ENCODE measurements at regions not wholly inside any gene's neighbourhood (a gene's known extent, or its start where the extent isn't known, plus 50 kb on each side); places are given as distances from the start of the nearest gene placed in this dataset.

GRCh38 chr15:96524676-96525417 is 194.3 kb downstream of the NR2F2 start:
- no peak for DNase-seq (ENCODE audit: low read depth)

- no peak for DNase-seq (ENCODE audit: low read depth)
Measured at GRCh38 chr15:96535148-96535547, 204.6 kb downstream of the NR2F2 start.

DNA sequence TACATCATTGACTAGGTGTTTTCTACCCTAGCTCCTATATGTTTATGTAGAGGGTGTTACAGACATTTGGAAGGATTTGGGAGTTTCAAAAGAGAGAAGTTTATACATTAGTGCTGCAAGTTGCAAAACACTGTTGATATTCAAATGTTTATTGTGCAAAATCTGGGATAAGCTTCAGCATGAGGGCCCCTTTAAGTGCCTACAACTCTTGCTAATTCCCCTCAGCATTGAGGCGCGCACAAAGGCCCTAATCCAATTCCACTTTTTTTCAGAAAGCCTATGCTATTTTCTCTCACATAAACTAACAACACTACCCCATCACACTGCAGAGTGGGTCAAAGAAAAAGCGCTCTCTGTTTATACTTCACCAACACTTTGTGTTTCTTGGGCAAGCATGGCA is 208.0 kb downstream of the NR2F2 start:
- no peak for DNase-seq (ENCODE audit: low read depth)

DNA sequence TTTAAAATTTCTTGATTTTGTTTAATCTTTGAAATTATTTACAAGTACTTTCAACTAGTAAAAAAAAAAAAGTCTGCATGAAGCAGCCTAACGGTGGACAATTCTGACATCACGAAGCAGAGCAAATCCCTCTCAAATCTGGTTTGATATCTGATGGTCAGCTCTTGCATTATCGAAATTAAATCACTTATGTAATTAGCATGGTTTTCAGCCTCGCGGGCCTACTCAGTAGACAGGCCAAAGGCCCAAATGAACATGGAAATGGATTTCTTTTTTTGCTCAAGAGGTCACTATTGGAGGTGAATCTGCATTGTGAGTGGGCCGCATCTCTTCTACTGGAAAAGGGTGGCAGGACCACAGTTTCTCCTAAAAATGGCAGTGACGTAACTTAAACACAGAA is 209.8 kb downstream of the NR2F2 start:
- DNase-seq (ENCODE audit: low read depth): no peak

GRCh38 chr15:96542130-96542770 is 211.8 kb downstream of the NR2F2 start:
- no peak for DNase-seq (ENCODE audit: low read depth)

- DNase-seq (ENCODE audit: low read depth): no peak
Measured at GRCh38 chr15:96544162-96544756, 213.8 kb downstream of the NR2F2 start.

DNA sequence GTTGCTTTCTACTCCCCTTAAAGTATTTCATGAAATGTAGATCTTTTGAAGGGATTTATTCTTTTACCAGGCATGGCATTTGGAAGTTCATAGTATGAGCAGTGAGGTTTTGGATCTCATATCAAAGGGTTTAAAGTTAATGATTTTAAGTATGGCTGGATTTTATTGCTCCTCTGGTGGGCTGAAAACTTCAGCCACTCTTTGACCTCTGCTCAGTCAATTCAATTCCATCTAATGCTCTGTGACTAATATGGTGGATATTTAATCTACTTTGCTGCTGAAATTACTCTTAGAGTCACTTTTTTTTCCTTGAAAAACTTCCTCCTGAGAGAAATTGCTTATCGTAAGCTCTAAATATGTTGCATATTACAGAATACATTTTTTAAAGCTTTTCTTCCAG is 218.6 kb downstream of the NR2F2 start:
- no peak for DNase-seq (ENCODE audit: low read depth)

DNA sequence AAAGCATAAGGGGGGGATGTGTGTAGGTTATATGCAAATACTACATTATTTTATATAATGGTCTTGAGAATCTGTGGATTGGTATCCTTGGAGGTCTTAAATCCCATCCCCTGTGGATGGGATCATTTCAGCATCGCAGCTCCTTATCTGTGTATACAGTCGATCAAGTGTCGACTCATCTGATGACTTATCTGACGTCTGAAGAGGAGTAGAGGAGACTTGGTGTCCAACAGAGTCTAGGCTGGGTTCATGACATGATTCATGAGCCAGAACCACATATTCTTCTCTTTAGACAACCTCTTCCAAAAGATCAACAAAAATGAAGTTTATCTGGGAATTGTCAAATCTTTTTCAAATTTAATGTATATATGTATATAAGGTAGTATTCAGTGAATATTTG is 220.7 kb downstream of the NR2F2 start:
- peak; percentile 39 for DNase-seq (ENCODE audit: low read depth)

- no peak for DNase-seq (ENCODE audit: low read depth)
Measured at GRCh38 chr15:96551722-96552121, 221.2 kb downstream of the NR2F2 start.

DNA sequence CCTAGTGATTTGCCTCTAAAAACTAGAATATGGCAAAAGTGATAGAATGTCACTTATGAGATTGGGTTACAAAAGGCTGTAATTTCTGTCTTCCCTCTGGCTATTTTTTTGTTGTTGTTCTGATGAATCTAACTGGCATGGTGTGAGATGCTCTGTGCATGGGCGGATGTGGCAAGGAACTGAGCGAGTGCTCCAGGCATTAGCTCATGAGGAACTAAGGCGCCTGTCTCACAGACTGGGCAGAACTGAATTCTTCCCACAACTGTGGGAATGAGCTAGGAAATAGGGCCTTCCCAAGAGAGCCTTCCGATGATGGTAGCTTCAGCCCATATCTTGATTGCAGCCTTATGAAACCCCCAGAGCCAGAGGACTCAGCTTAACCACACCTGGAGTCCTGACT is 222.5 kb downstream of the NR2F2 start:
- peak; percentile 95 for DNase-seq (ENCODE audit: low read depth)

DNA sequence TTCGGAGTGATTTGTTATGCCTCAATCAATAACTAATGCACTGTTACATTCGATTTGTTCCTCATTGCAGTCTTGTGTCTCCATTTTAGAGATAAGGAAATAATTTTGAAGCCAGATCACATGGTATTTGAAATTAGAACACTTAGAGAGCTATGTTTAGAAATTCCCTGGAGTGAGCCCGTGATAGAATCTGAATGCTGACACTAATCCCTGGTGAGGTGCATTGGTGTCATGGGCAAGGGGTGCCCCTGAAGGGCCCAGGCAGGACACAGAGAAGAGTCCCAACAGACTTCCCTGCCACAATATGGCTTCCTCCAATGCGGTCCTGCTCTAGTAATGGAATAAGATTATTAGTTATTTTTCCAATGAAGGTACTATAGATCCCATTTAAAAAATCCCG is 223.0 kb downstream of the NR2F2 start:
- DNase-seq (ENCODE audit: low read depth): no peak

DNA sequence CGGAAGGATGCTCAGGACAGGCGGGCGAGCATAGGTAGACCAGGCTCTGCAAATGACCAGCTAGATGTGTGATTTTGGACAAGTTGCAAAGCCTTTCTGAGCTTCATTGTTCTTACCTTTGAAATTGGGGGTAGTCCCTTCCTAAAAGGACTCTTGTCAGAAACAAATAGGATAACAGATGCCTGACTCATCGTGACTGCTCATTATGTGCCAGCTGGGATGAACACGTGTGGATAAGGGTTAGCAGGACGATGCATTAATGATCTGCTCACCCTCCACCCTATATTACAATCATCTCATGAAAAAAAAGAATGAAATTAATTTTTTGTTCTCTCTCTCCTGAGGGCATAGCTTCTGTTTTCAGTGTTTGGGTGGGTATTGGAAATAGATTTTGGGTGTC is 223.4 kb downstream of the NR2F2 start:
- DNase-seq (ENCODE audit: low read depth): peak; percentile 66

GRCh38 chr15:96554541-96554940 is 224.0 kb downstream of the NR2F2 start:
- no peak for DNase-seq (ENCODE audit: low read depth)

DNA sequence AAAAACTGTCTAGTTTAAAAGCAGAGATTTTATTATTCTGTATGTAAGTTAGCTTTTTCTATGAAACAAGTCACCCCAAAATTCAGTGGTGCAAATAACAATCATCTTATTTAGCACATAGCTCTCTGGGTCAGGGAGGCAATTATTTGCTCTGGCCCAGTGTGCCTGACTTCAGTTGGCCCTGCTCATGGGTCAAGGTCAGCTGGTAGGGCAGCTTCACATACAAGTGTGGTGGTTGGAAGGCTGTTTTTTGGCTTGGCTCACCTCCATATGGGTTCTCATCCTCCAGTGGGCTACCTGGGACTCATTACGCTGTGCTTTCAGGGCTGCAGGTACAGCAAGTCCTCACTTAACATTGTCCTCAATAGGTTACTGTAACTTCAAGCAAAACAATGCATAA is 228.6 kb downstream of the NR2F2 start:
- DNase-seq (ENCODE audit: low read depth): no peak

- no peak for DNase-seq (ENCODE audit: low read depth)
Measured at GRCh38 chr15:96559631-96560030, 229.1 kb downstream of the NR2F2 start.

DNA sequence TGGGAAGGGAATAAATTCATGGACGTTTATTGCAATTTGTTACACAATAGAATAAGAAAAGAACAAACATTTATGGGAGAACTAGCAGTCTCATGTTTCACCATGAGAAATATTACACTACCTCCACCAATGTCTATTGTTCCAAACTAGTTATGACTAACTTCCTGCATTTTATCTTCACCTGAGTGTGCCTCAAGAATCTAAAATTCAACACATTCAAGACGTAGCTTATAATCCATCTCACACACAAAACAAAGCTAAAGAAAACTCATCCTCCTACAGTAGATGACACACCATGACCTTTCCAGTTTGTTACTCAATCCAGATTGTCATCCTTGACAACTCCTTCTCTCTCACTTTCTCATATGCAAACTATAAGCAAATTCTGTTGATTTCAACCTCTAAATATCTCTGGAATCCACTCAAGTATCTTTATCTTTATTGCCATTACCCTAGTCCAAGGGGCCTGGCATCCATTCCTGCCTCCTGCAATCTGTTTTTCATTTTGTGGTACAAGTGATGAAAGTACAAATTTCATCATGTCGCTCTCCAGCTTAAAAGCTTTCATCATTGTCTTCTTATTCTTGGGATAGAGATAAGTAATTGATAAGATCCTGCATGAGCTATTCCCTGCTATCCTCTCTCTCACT is 229.9 kb downstream of the NR2F2 start:
- peak; percentile 72 for DNase-seq (ENCODE audit: low read depth)

- no peak for DNase-seq (ENCODE audit: low read depth)
Measured at GRCh38 chr15:96561593-96561992, 231.1 kb downstream of the NR2F2 start.

DNA sequence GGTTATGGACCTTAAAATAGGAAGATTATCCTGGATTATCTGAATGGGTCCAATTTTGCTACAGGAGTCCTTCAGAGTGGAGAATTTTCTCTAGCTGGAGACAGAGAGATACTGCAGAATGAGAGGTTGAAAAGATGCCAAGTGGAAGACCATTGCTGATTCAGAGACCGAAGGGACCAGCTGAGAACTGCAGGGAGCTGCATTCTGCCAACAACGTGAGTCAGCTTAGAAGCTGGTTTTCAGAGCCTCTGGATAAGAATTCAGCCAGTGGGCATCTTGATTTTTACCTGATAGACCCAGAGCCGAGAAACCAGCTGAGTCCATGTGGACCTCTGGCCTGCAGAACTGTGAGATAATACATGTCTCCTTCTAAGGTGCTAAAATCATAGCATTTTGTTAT is 234.0 kb downstream of the NR2F2 start:
- DNase-seq (ENCODE audit: low read depth): peak; percentile 75

DNA sequence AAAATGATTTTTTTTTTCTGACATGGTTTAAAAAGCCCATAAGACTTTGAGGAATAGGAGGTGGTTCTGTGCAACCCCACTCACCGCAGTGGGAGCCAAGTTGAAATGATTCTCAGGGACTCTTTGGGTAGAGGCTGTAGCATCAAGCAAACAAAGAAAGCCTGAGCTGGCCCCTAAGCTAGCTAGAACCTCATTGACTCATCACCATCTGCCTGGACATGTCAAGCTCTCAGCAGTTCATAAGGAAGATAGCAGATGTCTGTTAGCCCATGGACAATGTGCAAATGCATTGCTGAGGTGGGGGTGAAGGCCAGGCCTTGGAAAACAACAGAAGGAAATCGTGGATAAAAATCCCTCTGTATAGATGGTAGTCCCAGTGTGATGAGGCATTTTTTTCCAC is 234.8 kb downstream of the NR2F2 start:
- DNase-seq (ENCODE audit: low read depth): no peak

- no peak for DNase-seq (ENCODE audit: low read depth)
Measured at GRCh38 chr15:96574782-96575181, 244.3 kb downstream of the NR2F2 start.

- DNase-seq (ENCODE audit: low read depth): no peak
Measured at GRCh38 chr15:96576596-96576995, 246.1 kb downstream of the NR2F2 start.

DNA sequence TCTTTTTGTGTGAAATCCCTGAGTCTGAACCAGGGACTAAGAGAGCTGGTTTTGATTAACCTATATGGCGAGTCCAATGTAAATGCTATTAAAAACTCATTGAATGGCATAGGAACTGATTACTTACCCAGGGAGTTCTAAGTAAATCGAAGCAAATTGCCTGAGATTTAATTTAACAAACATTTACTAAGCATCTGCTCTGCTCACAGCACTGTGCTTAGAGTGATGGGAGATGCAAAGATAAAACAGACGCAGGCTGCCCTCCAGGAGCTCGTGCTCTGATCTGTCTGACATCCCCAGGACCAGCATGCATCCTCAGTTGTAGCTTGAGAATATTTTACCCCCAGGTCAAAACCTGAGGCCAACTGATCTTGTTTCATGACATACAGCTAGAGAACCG is 247.9 kb downstream of the NR2F2 start:
- DNase-seq (ENCODE audit: low read depth): no peak

- no peak for DNase-seq (ENCODE audit: low read depth)
Measured at GRCh38 chr15:96581371-96581770, 250.9 kb downstream of the NR2F2 start.
